DND-41 (cell line): ENCODE measurements at regions not wholly inside any gene's neighbourhood (a gene's known extent, or its start where the extent isn't known, plus 50 kb on each side); places are given as distances from the start of the nearest gene placed in this dataset.

ENCODE experiments used
- CTCF ChIP-seq: IDR thresholded peaks from 2 replicates; pipeline ENCODE4 v1.5.1; 2012; ENCODE audit warnings: borderline replicate concordance, low read length, moderate library complexity, mild to moderate bottlenecking; ENCODE audit not compliant: poor library complexity, severe bottlenecking; ENCODE audit errors: extremely low read depth
- EZH2 ChIP-seq: IDR thresholded peaks from 3 replicates; pipeline ENCODE4 v1.6.1; 2012; ENCODE audit warnings: borderline replicate concordance, low read depth, mild to moderate bottlenecking, moderate library complexity, low read length, inconsistent platforms; ENCODE audit not compliant: severe bottlenecking

- TF ChIP-seq CTCF (no peak), EZH2 (no peak)
These were observed 571.2 kb downstream of the TBC1D22A start for GRCh38 chr22:47333625-47334024.
